ENCODE measurements at regions not wholly inside any gene's neighbourhood (a gene's known extent, or its start where the extent isn't known, plus 50 kb on each side); places are given as distances from the start of the nearest gene placed in this dataset.

DNA sequence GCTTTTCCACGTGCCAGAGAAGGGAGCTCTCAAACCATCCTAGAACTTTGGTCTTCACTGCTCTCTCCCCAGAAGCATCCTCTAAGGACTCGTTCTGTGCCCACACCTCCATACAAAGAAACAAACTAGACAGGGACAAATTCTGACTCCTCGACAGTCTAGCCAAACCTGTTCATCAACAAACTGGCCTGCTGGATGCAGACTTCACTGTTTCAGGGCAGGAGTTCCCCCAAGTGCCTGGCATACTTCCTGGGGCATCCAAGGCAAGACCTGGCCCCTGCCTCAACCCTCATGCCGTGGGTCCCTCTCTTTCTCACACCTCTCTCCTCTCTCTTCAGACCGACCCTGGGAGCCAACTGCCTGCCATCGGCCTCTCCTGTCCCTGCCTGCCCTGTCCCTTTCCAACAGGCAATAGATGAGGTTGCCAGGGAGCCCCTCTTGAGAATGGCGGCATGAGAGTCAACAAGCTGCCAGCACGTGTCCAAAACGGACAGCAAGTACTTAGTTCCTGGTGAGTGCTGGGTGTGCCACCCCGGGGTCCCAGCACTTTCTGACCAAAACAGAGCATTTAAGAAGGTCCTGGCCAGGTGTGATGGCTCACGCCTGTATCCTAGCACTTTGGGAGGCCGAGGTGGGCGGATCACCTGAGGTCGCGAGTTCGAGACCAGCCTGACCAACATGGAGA is 79.1 kb upstream of the HES1 start:
- TF ChIP-seq, protein P1, sequence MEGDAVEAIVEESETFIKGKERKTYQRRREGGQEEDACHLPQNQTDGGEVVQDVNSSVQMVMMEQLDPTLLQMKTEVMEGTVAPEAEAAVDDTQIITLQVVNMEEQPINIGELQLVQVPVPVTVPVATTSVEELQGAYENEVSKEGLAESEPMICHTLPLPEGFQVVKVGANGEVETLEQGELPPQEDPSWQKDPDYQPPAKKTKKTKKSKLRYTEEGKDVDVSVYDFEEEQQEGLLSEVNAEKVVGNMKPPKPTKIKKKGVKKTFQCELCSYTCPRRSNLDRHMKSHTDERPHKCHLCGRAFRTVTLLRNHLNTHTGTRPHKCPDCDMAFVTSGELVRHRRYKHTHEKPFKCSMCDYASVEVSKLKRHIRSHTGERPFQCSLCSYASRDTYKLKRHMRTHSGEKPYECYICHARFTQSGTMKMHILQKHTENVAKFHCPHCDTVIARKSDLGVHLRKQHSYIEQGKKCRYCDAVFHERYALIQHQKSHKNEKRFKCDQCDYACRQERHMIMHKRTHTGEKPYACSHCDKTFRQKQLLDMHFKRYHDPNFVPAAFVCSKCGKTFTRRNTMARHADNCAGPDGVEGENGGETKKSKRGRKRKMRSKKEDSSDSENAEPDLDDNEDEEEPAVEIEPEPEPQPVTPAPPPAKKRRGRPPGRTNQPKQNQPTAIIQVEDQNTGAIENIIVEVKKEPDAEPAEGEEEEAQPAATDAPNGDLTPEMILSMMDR (IDR thresholded peaks at IDR 0.05): no peak
- no peak for TF ChIP-seq POLR2A (IDR thresholded peaks at IDR 0.05)

All from adrenal gland (tissue), 5 donors.